GM23338 (cell line): ENCODE measurements at regions not wholly inside any gene's neighbourhood (a gene's known extent, or its start where the extent isn't known, plus 50 kb on each side); places are given as distances from the start of the nearest gene placed in this dataset.

ENCODE experiments used
- ATAC-seq: fragments of 200-7000 bp; cut with Tn5 transposase; 3 replicates; pipeline ENCODE4 v1.9.1; 2020
- DNase-seq: peaks from one replicate; pipeline ENCODE4 v3.0.0-alpha.2; 2015; ENCODE audit warnings: low spot score
- H2AFZ ChIP-seq: fragments of 200-600 bp; sonication (generic); 2 replicates; pipeline ENCODE4 v1.8.0; 2016; ENCODE audit warnings: antibody characterized with exemption, mild to moderate bottlenecking, moderate library complexity
- H3F3A ChIP-seq: fragments of 200-600 bp; sonication (generic); replicated peaks from 2 replicates; pipeline ENCODE4 v1.8.0; 2017; ENCODE audit warnings: antibody characterized with exemption, mixed run types, low read depth
- H3K27ac ChIP-seq: fragments of 200-600 bp; sonication (generic); 2 replicates; pipeline ENCODE4 v1.6.1; 2016; ENCODE audit warnings: low read depth
- H3K27me3 ChIP-seq: fragments of 200-600 bp; sonication (generic); 2 replicates; pipeline ENCODE4 v1.8.0; 2016; ENCODE audit warnings: mild to moderate bottlenecking, mixed run types, moderate library complexity; ENCODE audit not compliant: insufficient read depth
- H3K36me3 ChIP-seq: fragments of 200-600 bp; sonication (generic); 2 replicates; pipeline ENCODE4 v1.8.0; 2016; ENCODE audit warnings: mild to moderate bottlenecking; ENCODE audit not compliant: insufficient read depth
- H3K4me1 ChIP-seq: fragments of 200-600 bp; sonication (generic); 2 replicates; pipeline ENCODE4 v1.8.0; 2016; ENCODE audit warnings: mild to moderate bottlenecking, moderate library complexity; ENCODE audit not compliant: insufficient read depth
- H3K4me2 ChIP-seq: fragments of 200-600 bp; sonication (generic); 2 replicates; pipeline ENCODE4 v1.7.1; 2017; ENCODE audit warnings: mixed run types
- H3K4me3 ChIP-seq: fragments of 200-600 bp; sonication (generic); 2 replicates; pipeline ENCODE4 v1.6.1; 2016; ENCODE audit warnings: mixed run types
- H3K79me2 ChIP-seq: fragments of 200-600 bp; sonication (generic); replicated peaks from 2 replicates; pipeline ENCODE4 v1.8.0; 2017; ENCODE audit warnings: mild to moderate bottlenecking; ENCODE audit not compliant: insufficient read depth
- H3K9me2 ChIP-seq: fragments of 200-600 bp; sonication (generic); 2 replicates; pipeline ENCODE4 v1.8.0; 2017; ENCODE audit not compliant: insufficient read depth
- H4K20me1 ChIP-seq: fragments of 200-600 bp; sonication (generic); replicated peaks from 2 replicates; pipeline ENCODE4 v1.8.0; 2017; ENCODE audit warnings: mild to moderate bottlenecking; ENCODE audit not compliant: insufficient read depth
- H3K27ac Mint-ChIP-seq: 2 replicates; pipeline ENCODE4 v1.8.0; 2020; ENCODE audit warnings: inconsistent platforms, mild to moderate bottlenecking, moderate library complexity, mixed read lengths
- H3K27me3 Mint-ChIP-seq: 3 replicates; pipeline ENCODE4 v1.8.0; 2022; ENCODE audit warnings: low read depth, mild to moderate bottlenecking, moderate library complexity, mixed read lengths, inconsistent platforms; ENCODE audit not compliant: insufficient read depth, poor library complexity
- H3K36me3 Mint-ChIP-seq: 3 replicates; pipeline ENCODE4 v1.8.0; 2021; ENCODE audit warnings: low read depth, mild to moderate bottlenecking, inconsistent platforms, moderate library complexity, mixed read lengths
- H3K4me1 Mint-ChIP-seq: 3 replicates; pipeline ENCODE4 v1.8.0; 2020; ENCODE audit warnings: mild to moderate bottlenecking, inconsistent platforms, mixed read lengths
- H3K4me3 Mint-ChIP-seq: 3 replicates; pipeline ENCODE4 v1.8.0; 2021; ENCODE audit warnings: moderate library complexity, mild to moderate bottlenecking, inconsistent platforms, mixed read lengths
- H3K9me3 Mint-ChIP-seq: 3 replicates; pipeline ENCODE4 v1.8.0; 2020; ENCODE audit warnings: moderate library complexity, mild to moderate bottlenecking, inconsistent platforms, mixed read lengths
- EZH2phosphoT487 ChIP-seq: fragments of 200-600 bp; sonication (generic); IDR thresholded peaks from one replicate; pipeline ENCODE4 v1.8.1; 2018; ENCODE audit warnings: antibody characterized with exemption; ENCODE audit not compliant: unreplicated experiment
- POLR2AphosphoS5 ChIP-seq: IDR thresholded peaks from 2 replicates; pipeline ENCODE4 v1.6.1; 2016; ENCODE audit warnings: antibody characterized with exemption, low read depth
- TF ChIP-seq, protein P1 (sequence below): fragments of 250-450 bp; sonication (Bioruptor Pico); IDR thresholded peaks from 2 replicates; pipeline ENCODE4 v1.5.0; 2020; ENCODE audit warnings: mild to moderate bottlenecking, moderate library complexity
- TF ChIP-seq, protein P2 (sequence below): IDR thresholded peaks from 2 replicates; pipeline ENCODE4 v1.6.1; 2016; ENCODE audit warnings: antibody characterized with exemption

DNA sequence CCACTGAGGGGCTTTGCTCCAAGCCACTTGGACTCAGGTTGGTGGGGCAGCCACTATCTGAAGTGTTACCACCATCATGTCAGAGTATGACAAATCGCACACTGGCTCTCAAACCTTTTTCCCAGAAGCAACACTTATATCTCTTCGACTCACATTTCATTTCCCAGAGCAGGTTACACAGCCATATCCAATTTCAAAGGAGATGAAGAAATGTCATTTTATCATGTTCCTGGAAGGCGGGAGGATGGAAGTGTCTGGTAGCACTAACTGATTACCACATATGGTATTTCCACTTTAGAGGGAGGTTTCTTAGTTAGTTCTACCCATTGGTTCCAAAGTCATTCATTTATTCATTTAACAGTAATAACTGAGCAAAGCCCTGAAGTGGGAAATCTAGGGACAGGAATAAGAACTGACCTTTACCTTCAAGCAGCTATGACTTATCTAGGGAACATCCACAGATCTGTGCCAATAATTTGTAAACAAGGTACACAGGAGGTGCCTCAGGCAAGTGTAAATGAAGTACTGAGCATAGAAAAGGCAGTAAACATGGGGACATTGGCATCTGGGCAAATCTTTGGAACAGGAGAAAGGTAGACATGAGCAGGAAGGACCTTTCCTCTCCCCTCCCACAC is 54.9 kb upstream of the LRRC55 start:
- no peaks in the 10 kb centered on the region for H3K79me2 ChIP-seq
- no peak for ATAC-seq

More for the DNA sequence above, 54.9 kb upstream of the LRRC55 start:
- Histone ChIP-seq H3K27me3 (no peaks in the 10 kb centered on the region), H3K27ac (no peak overlapping the region), H4K20me1 (no peaks in the 10 kb centered on the region), H2AFZ (no peak overlapping the region), H3F3A (no peaks in the 10 kb centered on the region), H3K4me3 (no peak overlapping the region), H3K9me2 (peaks cover 17% of the 10 kb centered on the region), H3K4me1 (peaks cover 19% of the 10 kb centered on the region), H3K4me2 (no peak overlapping the region), H3K36me3 (no peaks in the 10 kb centered on the region)
- Mint-ChIP-seq H3K36me3 (no peaks in the 10 kb centered on the region), H3K4me1 (peaks cover 23% of the 10 kb centered on the region), H3K27ac (no peak overlapping the region), H3K4me3 (no peak overlapping the region), H3K27me3 (peaks cover 4% of the 10 kb centered on the region), H3K9me3 (no peaks in the 10 kb centered on the region)
- DNase-seq = no peak
- no peak for TF ChIP-seq EZH2phosphoT487
- TF ChIP-seq, protein P1, sequence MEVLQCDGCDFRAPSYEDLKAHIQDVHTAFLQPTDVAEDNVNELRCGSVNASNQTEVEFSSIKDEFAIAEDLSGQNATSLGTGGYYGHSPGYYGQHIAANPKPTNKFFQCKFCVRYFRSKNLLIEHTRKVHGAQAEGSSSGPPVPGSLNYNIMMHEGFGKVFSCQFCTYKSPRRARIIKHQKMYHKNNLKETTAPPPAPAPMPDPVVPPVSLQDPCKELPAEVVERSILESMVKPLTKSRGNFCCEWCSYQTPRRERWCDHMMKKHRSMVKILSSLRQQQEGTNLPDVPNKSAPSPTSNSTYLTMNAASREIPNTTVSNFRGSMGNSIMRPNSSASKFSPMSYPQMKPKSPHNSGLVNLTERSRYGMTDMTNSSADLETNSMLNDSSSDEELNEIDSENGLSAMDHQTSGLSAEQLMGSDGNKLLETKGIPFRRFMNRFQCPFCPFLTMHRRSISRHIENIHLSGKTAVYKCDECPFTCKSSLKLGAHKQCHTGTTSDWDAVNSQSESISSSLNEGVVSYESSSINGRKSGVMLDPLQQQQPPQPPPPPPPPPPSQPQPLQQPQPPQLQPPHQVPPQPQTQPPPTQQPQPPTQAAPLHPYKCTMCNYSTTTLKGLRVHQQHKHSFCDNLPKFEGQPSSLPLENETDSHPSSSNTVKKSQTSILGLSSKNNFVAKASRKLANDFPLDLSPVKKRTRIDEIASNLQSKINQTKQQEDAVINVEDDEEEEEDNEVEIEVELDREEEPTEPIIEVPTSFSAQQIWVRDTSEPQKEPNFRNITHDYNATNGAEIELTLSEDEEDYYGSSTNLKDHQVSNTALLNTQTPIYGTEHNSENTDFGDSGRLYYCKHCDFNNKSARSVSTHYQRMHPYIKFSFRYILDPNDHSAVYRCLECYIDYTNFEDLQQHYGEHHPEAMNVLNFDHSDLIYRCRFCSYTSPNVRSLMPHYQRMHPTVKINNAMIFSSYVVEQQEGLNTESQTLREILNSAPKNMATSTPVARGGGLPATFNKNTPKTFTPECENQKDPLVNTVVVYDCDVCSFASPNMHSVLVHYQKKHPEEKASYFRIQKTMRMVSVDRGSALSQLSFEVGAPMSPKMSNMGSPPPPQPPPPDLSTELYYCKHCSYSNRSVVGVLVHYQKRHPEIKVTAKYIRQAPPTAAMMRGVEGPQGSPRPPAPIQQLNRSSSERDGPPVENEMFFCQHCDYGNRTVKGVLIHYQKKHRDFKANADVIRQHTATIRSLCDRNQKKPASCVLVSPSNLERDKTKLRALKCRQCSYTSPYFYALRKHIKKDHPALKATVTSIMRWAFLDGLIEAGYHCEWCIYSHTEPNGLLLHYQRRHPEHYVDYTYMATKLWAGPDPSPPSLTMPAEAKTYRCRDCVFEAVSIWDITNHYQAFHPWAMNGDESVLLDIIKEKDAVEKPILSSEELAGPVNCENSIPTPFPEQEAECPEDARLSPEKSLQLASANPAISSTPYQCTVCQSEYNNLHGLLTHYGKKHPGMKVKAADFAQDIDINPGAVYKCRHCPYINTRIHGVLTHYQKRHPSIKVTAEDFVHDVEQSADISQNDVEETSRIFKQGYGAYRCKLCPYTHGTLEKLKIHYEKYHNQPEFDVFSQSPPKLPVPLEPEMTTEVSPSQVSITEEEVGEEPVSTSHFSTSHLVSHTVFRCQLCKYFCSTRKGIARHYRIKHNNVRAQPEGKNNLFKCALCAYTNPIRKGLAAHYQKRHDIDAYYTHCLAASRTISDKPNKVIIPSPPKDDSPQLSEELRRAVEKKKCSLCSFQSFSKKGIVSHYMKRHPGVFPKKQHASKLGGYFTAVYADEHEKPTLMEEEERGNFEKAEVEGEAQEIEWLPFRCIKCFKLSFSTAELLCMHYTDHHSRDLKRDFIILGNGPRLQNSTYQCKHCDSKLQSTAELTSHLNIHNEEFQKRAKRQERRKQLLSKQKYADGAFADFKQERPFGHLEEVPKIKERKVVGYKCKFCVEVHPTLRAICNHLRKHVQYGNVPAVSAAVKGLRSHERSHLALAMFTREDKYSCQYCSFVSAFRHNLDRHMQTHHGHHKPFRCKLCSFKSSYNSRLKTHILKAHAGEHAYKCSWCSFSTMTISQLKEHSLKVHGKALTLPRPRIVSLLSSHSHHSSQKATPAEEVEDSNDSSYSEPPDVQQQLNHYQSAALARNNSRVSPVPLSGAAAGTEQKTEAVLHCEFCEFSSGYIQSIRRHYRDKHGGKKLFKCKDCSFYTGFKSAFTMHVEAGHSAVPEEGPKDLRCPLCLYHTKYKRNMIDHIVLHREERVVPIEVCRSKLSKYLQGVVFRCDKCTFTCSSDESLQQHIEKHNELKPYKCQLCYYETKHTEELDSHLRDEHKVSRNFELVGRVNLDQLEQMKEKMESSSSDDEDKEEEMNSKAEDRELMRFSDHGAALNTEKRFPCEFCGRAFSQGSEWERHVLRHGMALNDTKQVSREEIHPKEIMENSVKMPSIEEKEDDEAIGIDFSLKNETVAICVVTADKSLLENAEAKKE (CRISPR knock-in tag) = no peak
- TF ChIP-seq POLR2AphosphoS5 = no peak
- TF ChIP-seq, protein P2, sequence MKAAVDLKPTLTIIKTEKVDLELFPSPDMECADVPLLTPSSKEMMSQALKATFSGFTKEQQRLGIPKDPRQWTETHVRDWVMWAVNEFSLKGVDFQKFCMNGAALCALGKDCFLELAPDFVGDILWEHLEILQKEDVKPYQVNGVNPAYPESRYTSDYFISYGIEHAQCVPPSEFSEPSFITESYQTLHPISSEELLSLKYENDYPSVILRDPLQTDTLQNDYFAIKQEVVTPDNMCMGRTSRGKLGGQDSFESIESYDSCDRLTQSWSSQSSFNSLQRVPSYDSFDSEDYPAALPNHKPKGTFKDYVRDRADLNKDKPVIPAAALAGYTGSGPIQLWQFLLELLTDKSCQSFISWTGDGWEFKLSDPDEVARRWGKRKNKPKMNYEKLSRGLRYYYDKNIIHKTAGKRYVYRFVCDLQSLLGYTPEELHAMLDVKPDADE = no peak
